ENCODE measurements at regions not wholly inside any gene's neighbourhood (a gene's known extent, or its start where the extent isn't known, plus 50 kb on each side); places are given as distances from the start of the nearest gene placed in this dataset.
A peak's percentile ranks its signal among the peaks of the same experiment; 100 is the strongest.

- no peaks in the 10 kb centered on the region for H3K4me1 ChIP-seq (ENCODE audit: insufficient read depth, low read length)
- ChIA-PET CTCF (no interaction called here), POLR2A (no interaction called here)
Observed at GRCh38 chr13:80171096-80171495, 169.8 kb downstream of the SPRY2 start.

DNA sequence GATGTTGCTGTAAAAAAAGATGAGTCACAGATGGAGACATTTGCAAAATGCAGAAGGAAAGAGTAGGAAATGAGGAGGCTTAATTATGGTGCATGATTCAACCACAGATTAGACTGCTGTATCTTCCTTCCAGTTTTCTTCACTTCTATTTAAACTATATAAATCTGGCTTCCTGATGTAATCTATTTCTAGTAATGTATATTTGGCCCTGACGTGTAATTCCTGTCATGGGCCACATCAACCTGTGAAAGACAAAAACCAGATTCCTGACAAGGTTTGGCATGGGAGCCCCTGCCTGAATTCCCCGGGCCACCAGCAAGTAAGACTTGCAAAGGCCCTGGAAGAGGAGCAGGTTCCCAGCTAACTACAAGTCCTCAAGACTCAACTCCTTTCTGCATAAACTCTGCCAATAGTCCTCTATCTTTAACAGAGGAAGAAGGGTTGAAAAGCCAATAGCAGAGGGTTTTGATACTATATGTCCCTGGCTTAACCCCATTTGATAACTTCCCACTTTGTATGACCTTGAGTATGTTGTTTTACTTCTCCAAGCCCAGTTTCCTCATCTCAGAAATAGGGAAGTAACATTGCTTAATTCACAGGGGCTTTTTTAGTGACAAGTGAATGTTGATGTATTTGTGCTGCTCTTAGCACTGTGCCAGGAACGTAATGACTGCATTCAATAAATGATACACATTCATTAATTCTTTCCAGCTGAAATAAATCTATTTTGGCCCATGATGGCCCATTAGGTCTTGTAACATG is 172.7 kb downstream of the SPRY2 start:
- H3K27ac Mint-ChIP-seq = no peak overlapping the region
- H3K4me3 Mint-ChIP-seq = no peak overlapping the region

More at GRCh38 chr13:80171096-80171495, 169.8 kb downstream of the SPRY2 start:
- no peak overlapping the region for H3K27ac ChIP-seq (ENCODE audit: low read depth in 1 of 2, low read length in 2 of 2)
- H3K27me3 ChIP-seq (ENCODE audit: control insufficient read depth in 1 of 2, insufficient read depth in 2 of 2, low read length in 2 of 2) = no peaks in the 10 kb centered on the region
- no peak overlapping the region for H3K4me3 Mint-ChIP-seq
- no peak for TF ChIP-seq CTCF (IDR thresholded peaks at IDR 0.05)
- H3K36me3 ChIP-seq (ENCODE audit: insufficient read depth, low read length) = no peaks in the 10 kb centered on the region
- intact Hi-C loops (cut with DNase I, micrococcal nuclease) = no loop called here
- ATAC-seq (ENCODE audit: poor library complexity) (no peak), DNase-seq (no peak)
- H3K9me3 Mint-ChIP-seq = no peaks in the 10 kb centered on the region
- no peaks in the 10 kb centered on the region for H3K27me3 Mint-ChIP-seq
- H3K36me3 Mint-ChIP-seq (ENCODE audit: low read depth) = no peaks in the 10 kb centered on the region
- H3K4me3 ChIP-seq (ENCODE audit: low read length) = no peak overlapping the region
- H3K27ac Mint-ChIP-seq = no peak overlapping the region
- peaks cover 0 to 4% of the 10 kb centered on the region in 2 experiments for H3K9me3 ChIP-seq (ENCODE audit: control insufficient read depth in 1 of 2, insufficient read depth in 1 of 2, low read length in 2 of 2)
- no peaks in the 10 kb centered on the region for H3K4me1 Mint-ChIP-seq (ENCODE audit: low read depth)

DNA sequence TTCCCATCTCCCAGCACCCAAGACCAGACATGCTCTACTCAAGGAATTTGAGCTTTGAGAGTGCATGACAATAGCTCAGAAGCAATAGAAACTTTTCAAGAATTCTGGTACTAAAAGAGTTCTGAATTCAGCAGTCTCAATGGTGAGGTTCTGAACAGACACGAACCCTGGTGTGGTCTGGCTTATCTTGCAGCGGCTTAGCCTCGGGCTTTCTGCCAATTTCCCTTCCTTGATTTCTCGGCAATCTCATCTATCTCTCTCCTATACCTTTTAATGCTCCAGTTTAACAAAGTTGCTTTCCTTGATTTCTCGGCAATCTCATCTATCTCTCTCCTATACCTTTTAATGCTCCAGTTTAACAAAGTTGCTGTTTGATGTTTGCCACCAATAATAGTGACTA is 174.6 kb downstream of the SPRY2 start:
- ChIA-PET CTCF (no interaction called here), POLR2A (no interaction called here)
- Mint-ChIP-seq H3K36me3 (ENCODE audit: low read depth) (no peaks in the 10 kb centered on the region), H3K4me1 (ENCODE audit: low read depth) (no peaks in the 10 kb centered on the region), H3K27ac (no peak overlapping the region), H3K27me3 (no peaks in the 10 kb centered on the region), H3K9me3 (no peaks in the 10 kb centered on the region), H3K4me3 (no peak overlapping the region)
- Histone ChIP-seq H3K4me1 (ENCODE audit: insufficient read depth, low read length) (no peaks in the 10 kb centered on the region), H3K9me3 (ENCODE audit: control insufficient read depth in 1 of 2, insufficient read depth in 1 of 2, low read length in 2 of 2) (peaks cover 0 to 8% of the 10 kb centered on the region in 2 experiments), H3K36me3 (ENCODE audit: insufficient read depth, low read length) (no peaks in the 10 kb centered on the region), H3K27ac (ENCODE audit: low read depth in 1 of 2, low read length in 2 of 2) (no peak overlapping the region), H3K27me3 (ENCODE audit: control insufficient read depth in 1 of 2, insufficient read depth in 2 of 2, low read length in 2 of 2) (no peaks in the 10 kb centered on the region), H3K4me3 (ENCODE audit: low read length) (no peak overlapping the region)
- TF ChIP-seq CTCF (IDR thresholded peaks at IDR 0.05) = no peak
- ATAC-seq (ENCODE audit: poor library complexity) (no peak), DNase-seq (no peak)
- intact Hi-C loops (cut with DNase I, micrococcal nuclease) = no loop called here

More for the DNA sequence above, 172.7 kb downstream of the SPRY2 start:
- Mint-ChIP-seq H3K4me1 (ENCODE audit: low read depth) (no peaks in the 10 kb centered on the region), H3K9me3 (no peaks in the 10 kb centered on the region), H3K27me3 (no peaks in the 10 kb centered on the region), H3K36me3 (ENCODE audit: low read depth) (no peaks in the 10 kb centered on the region)
- CTCF ChIA-PET = no interaction called here
- Histone ChIP-seq H3K4me1 (ENCODE audit: insufficient read depth, low read length) (no peaks in the 10 kb centered on the region), H3K27ac (ENCODE audit: low read depth in 1 of 2, low read length in 2 of 2) (no peak overlapping the region), H3K36me3 (ENCODE audit: insufficient read depth, low read length) (no peaks in the 10 kb centered on the region), H3K9me3 (ENCODE audit: control insufficient read depth in 1 of 2, insufficient read depth in 1 of 2, low read length in 2 of 2) (peaks cover 0 to 8% of the 10 kb centered on the region in 2 experiments), H3K27me3 (ENCODE audit: control insufficient read depth in 1 of 2, insufficient read depth in 2 of 2, low read length in 2 of 2) (no peaks in the 10 kb centered on the region), H3K4me3 (ENCODE audit: low read length) (no peak overlapping the region)
- no peak for ATAC-seq (ENCODE audit: poor library complexity)
- POLR2A ChIA-PET = no interaction called here
- intact Hi-C loops (cut with DNase I, micrococcal nuclease) = no loop called here
- DNase-seq = peak in 3 of 14 experiments; percentile 27 to 56 (median 44)
- no peak for TF ChIP-seq CTCF (IDR thresholded peaks at IDR 0.05)

Measured in CD4-positive, alpha-beta T cell (primary cell).